GM18526 (cell line): ENCODE measurements at regions not wholly inside any gene's neighbourhood (a gene's known extent, or its start where the extent isn't known, plus 50 kb on each side); places are given as distances from the start of the nearest gene placed in this dataset.

ENCODE experiments used
- POLR2A ChIP-seq: IDR thresholded peaks from 3 replicates; pipeline ENCODE4 v1.6.1; 2011; ENCODE audit not compliant: insufficient read length; ENCODE audit errors: extremely low read depth

GRCh38 chr4:14583752-14584151, 418.5 kb upstream of the CPEB2 start:
- no peak for TF ChIP-seq POLR2A

GRCh38 chr4:14592950-14593349, 409.3 kb upstream of the CPEB2 start:
- TF ChIP-seq POLR2A: no peak

DNA sequence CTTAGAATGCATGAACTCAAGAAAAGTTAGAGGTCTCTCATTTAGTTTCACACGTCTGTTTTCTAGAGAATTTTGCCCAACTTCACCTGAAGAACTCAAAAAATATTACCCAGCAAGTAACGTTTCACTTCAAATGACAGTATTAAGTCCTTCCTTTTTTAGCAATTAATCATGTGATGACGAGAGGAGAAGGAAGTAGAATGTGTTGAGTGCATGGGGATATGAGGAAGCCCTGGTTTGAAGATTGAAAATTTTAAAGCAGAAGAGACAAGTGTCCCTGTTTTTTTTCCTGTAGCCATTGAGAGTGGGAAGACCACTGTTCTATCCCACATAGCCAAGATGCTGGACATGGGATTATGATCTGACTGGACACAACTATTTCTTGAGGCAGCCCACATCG, 406.3 kb upstream of the CPEB2 start:
- no peak for TF ChIP-seq POLR2A

GRCh38 chr4:14596437-14596836, 405.8 kb upstream of the CPEB2 start:
- no peak for TF ChIP-seq POLR2A

- no peak for TF ChIP-seq POLR2A
These were observed 405.4 kb upstream of the CPEB2 start for GRCh38 chr4:14596904-14597303.

- no peak for TF ChIP-seq POLR2A
These were observed 400.1 kb upstream of the CPEB2 start for GRCh38 chr4:14602206-14602605.

GRCh38 chr4:14607001-14607400, 395.3 kb upstream of the CPEB2 start:
- no peak for TF ChIP-seq POLR2A

DNA sequence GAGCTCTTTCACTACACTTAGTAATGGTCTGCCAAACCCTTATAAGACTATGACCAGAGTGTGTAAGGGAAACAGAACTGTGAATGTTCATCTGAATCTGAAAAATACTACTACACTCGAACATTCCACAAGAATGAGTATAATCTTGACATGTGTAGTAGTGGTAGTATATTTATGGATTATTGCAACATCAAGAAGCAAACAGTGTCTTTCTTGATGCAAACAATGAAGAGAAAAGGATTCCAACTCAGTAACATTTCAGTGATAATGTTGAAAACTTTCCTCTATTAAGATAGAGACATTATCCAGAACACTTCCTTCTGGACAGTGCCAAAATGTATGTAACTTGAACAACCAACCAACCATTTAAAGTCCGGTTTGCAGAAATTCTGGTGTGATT, 394.7 kb upstream of the CPEB2 start:
- TF ChIP-seq POLR2A: no peak

DNA sequence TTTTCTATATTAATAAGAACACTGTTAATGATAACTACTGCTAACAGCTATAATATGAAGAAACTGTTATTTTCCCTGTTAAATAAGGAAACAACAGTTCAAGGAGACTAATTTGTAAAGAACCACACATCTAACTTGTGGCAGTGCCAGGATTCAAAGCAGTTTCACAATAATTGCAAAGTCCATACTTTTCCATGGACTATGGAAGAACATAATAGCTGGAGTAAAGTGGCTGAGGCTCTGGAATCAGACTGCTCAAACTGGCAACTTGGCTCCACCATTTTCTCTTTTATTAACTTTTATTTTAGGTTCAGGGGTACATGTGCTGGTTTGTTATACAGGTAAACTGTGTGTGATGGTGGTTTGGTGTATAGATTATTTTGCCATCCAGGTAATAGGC, 393.7 kb upstream of the CPEB2 start:
- no peak for TF ChIP-seq POLR2A

DNA sequence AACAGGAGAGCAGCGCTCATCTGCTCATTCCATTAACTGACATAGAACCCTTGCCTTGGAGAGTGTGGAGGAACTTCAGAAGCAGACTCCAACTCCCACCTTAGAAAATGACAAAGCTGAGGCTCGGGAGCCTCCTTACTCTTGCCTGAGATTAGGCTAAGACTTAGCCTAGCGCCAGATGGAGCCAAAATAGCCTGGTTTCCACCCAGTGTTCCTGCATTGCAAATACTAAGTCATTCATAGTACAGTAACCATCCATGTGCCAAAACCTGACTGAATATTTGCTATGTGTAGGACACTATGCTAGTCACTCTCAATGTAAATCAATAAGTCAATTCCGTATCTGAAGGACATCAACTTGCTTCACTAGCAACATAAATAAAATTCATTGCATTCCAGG, 387.4 kb upstream of the CPEB2 start:
- TF ChIP-seq POLR2A: no peak

GRCh38 chr4:14615671-14616070, 386.6 kb upstream of the CPEB2 start:
- TF ChIP-seq POLR2A: no peak

DNA sequence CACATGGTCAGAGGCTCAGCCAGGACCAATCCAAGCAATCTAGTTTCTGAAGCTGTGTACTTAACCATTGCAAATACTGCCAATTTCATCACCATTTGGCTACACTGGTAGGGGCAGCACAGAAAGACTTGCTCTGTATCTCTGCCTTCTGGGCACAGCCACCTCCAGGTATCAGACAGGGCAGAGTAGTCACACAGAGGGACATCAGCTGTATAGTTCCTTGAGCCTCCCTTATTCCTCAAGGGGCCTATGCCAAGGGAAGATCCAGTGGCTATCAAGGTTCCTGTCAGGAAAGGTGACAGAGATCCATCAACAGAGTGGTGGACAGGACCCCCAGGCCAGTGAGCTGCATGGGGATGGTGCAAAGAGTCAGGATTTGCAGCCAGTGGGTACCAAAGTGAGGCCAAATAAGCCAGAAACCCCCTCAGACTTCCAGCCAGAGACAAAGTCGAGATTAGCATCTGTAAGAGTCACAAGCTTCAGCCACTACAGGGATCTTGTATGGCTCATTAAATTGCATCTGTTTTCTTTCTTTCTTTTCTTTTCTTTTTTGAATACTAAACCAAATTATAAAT, 381.6 kb upstream of the CPEB2 start:
- TF ChIP-seq POLR2A: no peak

DNA sequence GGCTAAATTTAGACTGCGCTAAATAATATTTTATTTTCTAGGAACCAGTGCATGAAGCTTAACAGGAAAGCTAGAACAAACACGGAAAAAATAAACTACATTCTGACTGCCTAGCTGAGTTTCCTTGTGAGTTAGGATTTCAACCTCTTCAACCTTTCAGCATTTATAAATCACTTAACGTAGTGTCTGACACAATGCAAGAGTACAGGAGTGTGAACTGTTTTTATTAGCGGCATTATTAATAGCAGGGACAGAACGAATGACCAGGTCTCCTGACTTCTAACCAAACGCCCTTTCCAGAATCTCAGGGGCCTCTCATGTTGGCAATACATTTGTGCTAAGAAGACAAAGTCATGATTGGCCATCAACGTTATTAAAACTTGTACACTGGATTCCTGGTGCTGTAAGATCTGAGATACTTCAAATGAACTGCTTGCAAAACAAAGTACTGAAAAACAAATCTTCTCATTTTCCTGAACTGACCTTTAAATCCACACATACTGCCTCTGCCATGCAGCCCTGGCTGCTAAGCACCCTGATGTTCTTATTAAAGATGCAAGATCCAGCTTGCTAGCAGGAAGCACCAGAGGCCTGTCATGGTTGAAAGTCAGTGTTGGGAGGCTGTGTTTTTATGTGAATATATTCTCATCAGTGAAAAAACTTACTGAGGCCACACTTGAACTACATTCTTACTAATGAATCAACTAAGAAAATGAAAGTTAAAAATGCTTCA, 380.4 kb upstream of the CPEB2 start:
- no peak for TF ChIP-seq POLR2A

DNA sequence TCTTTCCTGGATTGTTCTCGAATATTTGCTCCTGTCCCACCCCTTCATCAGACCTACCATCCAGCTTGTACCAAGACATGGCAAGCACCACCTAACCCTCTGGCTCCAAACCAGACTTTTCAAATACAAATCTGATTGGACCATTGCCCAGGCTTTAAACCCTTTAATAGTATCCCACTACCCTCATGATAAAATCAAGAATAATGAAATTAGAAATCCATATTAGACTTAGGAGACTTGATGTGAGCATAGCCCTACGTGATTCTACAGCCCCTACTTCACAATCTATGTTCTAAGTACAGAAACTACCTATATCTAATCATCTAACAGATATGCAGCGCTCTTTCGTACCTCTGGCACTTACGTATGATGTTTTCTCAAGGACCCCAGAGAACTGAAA, 375.2 kb upstream of the CPEB2 start:
- no peak for TF ChIP-seq POLR2A

- TF ChIP-seq POLR2A: no peak
These were observed 370.4 kb upstream of the CPEB2 start for GRCh38 chr4:14631806-14632440.

DNA sequence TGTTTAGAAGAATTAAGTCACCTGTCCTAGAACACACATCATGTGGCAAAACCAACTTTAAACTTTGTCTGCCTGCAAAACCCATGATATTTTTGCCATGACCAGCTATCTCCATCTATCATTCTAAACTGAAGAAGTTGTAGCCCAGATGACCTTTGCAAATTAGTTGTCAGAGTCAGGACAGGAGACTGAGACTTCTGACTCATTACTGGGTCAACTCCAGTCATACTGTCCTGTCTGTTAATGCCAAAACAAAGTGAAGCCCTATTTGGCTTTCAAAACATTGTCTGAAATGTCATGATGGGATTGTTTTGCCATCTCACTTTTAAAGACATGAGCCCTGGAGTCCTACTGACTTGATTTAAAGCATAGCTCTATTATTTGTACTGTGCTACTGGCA, 365.7 kb upstream of the CPEB2 start:
- no peak for TF ChIP-seq POLR2A

DNA sequence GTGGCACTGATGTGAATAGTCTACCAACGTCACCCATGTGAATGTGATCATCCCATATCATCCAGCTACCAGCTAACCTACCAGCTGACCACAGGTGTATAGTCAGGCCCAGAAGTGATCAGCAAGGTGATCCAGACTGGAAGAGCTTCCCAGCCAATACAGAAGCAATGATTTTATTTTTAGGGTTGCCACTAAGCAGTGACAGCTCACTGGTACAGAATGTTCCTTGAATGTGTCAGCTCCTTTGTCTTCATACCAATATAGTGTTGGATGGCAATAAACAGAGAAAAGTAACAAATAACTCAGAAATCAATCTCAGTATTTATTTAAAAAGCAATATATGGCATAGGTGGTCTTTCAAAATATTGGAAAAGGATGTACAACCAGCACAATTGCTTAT, 361.8 kb upstream of the CPEB2 start:
- no peak for TF ChIP-seq POLR2A
